ENCODE measurements at regions not wholly inside any gene's neighbourhood (a gene's known extent, or its start where the extent isn't known, plus 50 kb on each side); places are given as distances from the start of the nearest gene placed in this dataset.

DNA sequence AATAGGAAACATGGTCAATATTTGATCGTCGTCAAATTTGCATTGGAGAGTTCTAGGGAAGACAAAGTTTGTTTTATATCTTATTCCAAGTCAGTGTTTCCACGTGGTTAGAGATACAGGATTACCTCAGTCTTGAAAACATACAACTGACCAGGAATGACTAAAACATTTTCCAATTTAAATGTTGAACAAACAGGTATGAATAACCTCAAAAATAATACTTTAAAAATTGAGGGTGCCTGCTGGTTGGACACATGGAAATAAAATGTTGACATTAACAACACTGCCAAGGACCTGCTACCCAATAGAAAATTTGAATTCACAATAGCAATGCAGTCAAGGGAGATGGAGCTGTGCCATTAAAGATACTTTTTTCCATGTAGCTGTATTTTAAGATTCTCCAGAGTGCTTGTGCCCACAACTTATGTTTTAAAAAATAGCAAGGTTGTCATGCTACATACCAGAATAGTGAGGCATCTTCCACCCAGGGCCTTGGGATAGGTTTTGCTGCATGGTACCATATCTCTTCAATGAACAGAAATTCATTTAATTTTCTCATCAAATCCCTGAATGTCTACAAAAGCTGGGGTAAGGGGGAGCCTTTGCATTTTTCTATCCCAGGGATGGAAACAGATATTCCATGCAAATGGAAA lies 260.8 kb downstream of the EFNB2 start:
- TF ChIP-seq, protein P1, sequence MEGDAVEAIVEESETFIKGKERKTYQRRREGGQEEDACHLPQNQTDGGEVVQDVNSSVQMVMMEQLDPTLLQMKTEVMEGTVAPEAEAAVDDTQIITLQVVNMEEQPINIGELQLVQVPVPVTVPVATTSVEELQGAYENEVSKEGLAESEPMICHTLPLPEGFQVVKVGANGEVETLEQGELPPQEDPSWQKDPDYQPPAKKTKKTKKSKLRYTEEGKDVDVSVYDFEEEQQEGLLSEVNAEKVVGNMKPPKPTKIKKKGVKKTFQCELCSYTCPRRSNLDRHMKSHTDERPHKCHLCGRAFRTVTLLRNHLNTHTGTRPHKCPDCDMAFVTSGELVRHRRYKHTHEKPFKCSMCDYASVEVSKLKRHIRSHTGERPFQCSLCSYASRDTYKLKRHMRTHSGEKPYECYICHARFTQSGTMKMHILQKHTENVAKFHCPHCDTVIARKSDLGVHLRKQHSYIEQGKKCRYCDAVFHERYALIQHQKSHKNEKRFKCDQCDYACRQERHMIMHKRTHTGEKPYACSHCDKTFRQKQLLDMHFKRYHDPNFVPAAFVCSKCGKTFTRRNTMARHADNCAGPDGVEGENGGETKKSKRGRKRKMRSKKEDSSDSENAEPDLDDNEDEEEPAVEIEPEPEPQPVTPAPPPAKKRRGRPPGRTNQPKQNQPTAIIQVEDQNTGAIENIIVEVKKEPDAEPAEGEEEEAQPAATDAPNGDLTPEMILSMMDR (IDR thresholded peaks at IDR 0.05) = no peak
- no peak for TF ChIP-seq POLR2A (IDR thresholded peaks at IDR 0.05)

All from thyroid gland (tissue), 4 donors.